Activated naive CD4-positive, alpha-beta T cell treated with anti-CD3 and anti-CD28 coated beads, Interleukin-2, amount 50 U/mL, for 24 hours (primary cell): ENCODE measurements at regions not wholly inside any gene's neighbourhood (a gene's known extent, or its start where the extent isn't known, plus 50 kb on each side); places are given as distances from the start of the nearest gene placed in this dataset.
"Not testable (repeated sequence)": the region's sequence is repeated elsewhere in the genome, so short reads cannot be mapped to it uniquely, and the experiment has no call there.

ENCODE experiments used
- H3K27ac Mint-ChIP-seq: one replicate; pipeline ENCODE4 v1.8.0; 2021; ENCODE audit warnings: mild to moderate bottlenecking, mixed read lengths
- H3K27me3 Mint-ChIP-seq: one replicate; pipeline ENCODE4 v1.8.0; 2021; ENCODE audit warnings: mixed read lengths
- H3K36me3 Mint-ChIP-seq: one replicate; pipeline ENCODE4 v1.8.0; 2021; ENCODE audit warnings: mixed read lengths
- H3K4me1 Mint-ChIP-seq: one replicate; pipeline ENCODE4 v1.8.0; 2021; ENCODE audit warnings: mixed read lengths
- H3K4me3 Mint-ChIP-seq: one replicate; pipeline ENCODE4 v1.8.0; 2021; ENCODE audit warnings: mild to moderate bottlenecking, mixed read lengths
- H3K9me3 Mint-ChIP-seq: one replicate; pipeline ENCODE4 v1.8.0; 2021; ENCODE audit warnings: mixed read lengths

DNA sequence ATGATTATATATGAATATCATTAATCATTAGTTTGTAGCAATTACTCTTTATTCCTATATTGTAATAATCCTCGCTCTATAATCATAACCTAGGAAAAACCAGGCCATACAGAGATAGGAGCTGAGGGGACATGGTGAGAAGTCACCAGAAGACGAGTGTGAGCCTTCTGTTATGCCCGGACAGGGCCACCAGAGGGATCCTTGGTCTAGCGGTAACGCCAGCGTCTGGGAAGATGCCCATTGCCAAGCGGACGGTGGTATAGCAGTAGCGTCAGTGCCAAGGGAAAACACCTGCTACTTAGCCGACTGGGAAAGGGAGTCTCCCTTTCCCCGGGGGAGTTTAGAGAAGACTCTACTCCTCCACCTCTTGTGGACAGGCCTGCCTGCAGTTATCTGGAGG, 1347.6 kb downstream of the GATA3 start:
- not testable (repeated sequence) for H3K27me3 Mint-ChIP-seq, H3K4me3 Mint-ChIP-seq, H3K9me3 Mint-ChIP-seq, H3K4me1 Mint-ChIP-seq, H3K36me3 Mint-ChIP-seq, H3K27ac Mint-ChIP-seq

DNA sequence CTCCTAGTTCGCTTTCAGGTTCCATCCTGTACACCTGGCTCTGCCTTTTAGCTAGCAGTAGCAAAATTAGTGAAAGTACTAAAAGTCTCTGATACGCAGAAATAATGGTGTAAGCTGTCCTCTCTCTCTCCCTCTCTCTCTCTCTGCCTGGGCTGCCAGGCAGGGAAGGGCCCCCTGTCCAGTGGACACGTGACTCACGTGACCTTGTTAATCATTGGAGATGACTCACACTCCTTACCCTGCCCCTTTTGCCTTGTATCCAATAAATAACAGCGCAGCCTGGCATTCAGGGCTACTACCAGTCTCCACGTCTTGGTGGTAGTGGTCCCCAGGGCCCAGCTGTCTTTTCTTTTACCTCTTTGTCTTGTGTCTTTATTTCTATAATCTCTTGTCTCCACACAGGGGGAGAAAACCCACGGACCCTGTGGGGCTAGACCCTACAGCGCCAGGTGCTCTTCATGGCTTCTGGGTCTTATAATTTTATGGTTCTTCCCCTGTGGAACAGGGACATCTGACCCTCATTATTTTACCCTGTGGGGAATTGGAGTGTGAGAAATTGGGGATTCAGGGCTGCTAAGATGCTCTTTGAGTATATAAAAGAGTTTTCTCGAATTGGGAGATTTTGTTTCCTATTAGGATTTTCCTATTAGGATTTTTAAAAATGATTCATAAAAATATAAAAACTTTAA, 1348.2 kb downstream of the GATA3 start:
- not testable (repeated sequence) for H3K4me3 Mint-ChIP-seq, H3K36me3 Mint-ChIP-seq, H3K27me3 Mint-ChIP-seq, H3K4me1 Mint-ChIP-seq, H3K9me3 Mint-ChIP-seq, H3K27ac Mint-ChIP-seq

DNA sequence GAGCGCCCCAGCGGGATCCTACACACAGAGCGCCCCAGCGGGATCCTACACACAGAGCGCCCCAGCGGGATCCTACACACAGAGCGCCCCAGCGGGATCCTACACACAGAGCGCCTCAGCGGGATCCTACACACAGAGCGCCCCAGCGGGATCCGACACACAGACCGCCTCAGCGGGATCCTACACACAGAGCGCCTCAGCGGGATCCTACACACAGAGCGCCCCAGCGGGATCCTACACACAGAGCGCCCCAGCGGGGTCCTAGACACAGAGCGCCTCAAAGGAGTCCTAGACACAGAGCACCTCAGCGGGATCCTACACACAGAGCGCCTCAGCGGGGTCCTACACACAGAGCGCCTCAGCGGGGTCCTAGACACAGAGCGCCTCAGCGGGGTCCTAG, 1352.7 kb downstream of the GATA3 start:
- not testable (repeated sequence) for H3K27me3 Mint-ChIP-seq, H3K4me1 Mint-ChIP-seq, H3K27ac Mint-ChIP-seq, H3K36me3 Mint-ChIP-seq, H3K4me3 Mint-ChIP-seq
- peaks cover 12% of the 10 kb centered on the region for H3K9me3 Mint-ChIP-seq

DNA sequence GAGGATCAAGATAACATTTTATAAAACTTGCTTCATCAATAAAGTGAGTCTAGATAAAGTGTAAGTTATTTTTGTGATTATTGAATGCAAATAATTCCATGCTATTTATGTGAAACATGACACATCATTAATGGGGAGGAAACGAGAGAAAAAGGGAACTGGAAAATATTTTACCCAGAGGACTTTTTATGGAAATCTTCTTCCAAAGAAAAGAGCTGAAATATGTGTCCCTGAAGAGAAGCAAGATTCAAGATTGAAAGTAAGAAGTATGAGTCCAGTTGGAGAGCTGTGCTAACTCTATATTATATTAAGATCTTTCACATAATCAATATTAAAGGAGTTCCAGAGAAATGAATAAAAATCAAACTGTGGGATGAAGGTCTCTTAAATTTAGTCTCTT, 1361.8 kb downstream of the GATA3 start:
- Mint-ChIP-seq H3K9me3 (peaks cover 6% of the 10 kb centered on the region), H3K4me3 (no peak overlapping the region), H3K4me1 (no peaks in the 10 kb centered on the region), H3K27ac (no peak overlapping the region), H3K27me3 (peaks cover 4% of the 10 kb centered on the region), H3K36me3 (no peaks in the 10 kb centered on the region)

DNA sequence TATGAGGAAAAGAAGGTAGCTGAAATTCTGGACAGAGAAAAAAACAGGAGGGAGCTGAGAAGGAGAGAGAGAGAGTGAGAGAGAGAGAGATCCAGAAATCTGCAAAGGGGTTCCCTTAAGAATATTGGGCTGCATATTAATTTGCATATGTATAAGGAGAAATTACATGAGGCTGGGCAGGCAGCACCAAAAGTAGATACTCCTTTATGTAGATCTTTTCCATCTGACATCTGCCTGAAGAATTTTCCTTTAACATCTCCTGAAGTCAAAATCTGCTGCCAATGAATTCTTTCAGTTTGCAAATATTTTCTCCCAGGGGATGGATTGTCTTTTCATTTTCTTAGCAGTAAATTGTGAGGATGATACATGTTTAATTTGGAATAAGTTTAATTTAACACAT, 1365.3 kb downstream of the GATA3 start:
- no peaks in the 10 kb centered on the region for H3K4me1 Mint-ChIP-seq
- no peaks in the 10 kb centered on the region for H3K36me3 Mint-ChIP-seq
- H3K27me3 Mint-ChIP-seq = peaks cover 6% of the 10 kb centered on the region
- H3K4me3 Mint-ChIP-seq = no peak overlapping the region
- no peak overlapping the region for H3K27ac Mint-ChIP-seq
- peaks cover 11% of the 10 kb centered on the region for H3K9me3 Mint-ChIP-seq

DNA sequence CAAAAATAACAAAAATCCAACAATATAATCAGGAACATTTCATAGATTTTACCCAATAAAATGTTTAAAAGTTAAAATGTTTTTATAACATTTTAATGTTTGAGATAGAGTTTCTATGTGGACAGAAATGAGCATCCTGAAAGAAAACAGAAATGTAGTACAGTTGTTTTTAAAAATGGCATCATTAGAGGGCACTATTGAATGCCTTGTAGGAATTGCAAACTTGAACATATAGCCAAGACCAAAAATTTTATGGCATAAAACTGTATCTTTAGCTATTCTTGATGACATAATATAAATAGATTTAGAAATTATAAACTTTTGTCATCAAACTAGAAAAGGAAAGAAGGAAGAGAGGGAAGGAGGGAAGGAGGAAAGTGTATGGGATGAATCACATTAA, 1372.7 kb downstream of the GATA3 start:
- Mint-ChIP-seq H3K4me3 (no peak overlapping the region), H3K27me3 (peaks cover 1% of the 10 kb centered on the region), H3K36me3 (no peaks in the 10 kb centered on the region), H3K9me3 (peaks cover 16% of the 10 kb centered on the region), H3K27ac (no peak overlapping the region), H3K4me1 (no peaks in the 10 kb centered on the region)

DNA sequence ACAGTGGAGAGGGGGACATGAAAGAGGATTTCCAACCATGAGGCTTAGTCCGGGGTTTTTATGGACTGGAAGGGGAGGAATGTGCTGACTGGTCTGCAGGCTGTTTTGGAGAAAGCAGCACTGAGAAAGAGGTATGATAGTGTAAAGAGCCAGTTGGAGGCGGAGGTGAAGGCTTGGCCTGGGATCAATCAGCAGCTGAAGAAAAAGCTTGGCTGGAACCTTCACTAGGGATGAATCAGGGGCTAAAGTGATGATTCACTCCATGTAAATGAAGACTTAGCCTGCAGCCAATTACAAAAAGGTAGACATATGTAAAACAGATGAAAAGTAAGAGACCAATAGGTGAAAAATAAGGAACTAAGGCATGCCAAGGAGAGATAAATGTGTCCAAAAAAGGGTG, 1382.6 kb downstream of the GATA3 start:
- Mint-ChIP-seq H3K27me3 (no peaks in the 10 kb centered on the region), H3K4me1 (no peaks in the 10 kb centered on the region), H3K4me3 (no peak overlapping the region), H3K9me3 (no peaks in the 10 kb centered on the region), H3K27ac (no peak overlapping the region), H3K36me3 (no peaks in the 10 kb centered on the region)

DNA sequence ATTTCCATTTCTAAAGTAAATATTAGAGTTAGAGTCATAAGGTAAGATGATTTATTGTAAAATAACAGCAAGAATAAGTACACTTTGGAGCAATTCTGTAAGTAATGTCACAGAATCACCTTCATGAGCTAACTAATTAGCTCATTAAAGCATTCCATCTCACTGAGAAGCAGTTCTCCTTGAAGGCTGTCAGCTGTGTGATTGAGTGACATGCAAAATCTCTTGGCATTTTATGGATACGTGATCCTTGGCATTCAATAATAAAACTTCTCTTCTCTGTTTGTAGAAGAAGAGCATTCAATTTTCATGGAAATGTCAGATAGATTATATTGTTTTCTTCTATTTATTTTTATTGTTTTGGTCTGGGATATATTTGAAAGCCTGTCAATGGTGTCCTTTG, 1389.3 kb downstream of the GATA3 start:
- H3K27me3 Mint-ChIP-seq = peaks cover 6% of the 10 kb centered on the region
- no peaks in the 10 kb centered on the region for H3K36me3 Mint-ChIP-seq
- H3K4me3 Mint-ChIP-seq = no peak overlapping the region
- H3K27ac Mint-ChIP-seq = no peak overlapping the region
- peaks cover 1% of the 10 kb centered on the region for H3K9me3 Mint-ChIP-seq
- H3K4me1 Mint-ChIP-seq = no peaks in the 10 kb centered on the region

DNA sequence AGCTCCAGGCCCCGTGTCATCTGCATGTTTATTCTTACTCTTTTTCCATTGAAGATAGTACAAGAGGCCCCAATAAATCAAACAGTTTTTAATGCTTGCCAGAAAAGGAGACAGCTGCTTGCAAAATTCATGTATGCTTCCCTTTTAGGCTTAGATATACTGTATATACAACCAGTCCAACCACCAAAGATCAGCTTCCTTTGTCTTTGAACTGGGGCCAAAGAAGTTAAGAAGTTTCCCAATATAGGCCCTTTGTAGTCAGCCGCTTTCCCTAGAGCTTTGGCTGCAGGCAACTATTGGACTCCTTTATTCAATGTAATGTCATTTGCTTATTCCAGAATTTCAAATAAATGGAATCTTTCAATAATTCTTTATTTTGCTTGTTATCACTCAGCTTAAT, 1395.0 kb downstream of the GATA3 start:
- no peak overlapping the region for H3K4me3 Mint-ChIP-seq
- H3K36me3 Mint-ChIP-seq = peaks cover 3% of the 10 kb centered on the region
- H3K9me3 Mint-ChIP-seq = peaks cover 10% of the 10 kb centered on the region
- H3K27me3 Mint-ChIP-seq = peaks cover 17% of the 10 kb centered on the region
- no peaks in the 10 kb centered on the region for H3K4me1 Mint-ChIP-seq
- no peak overlapping the region for H3K27ac Mint-ChIP-seq

DNA sequence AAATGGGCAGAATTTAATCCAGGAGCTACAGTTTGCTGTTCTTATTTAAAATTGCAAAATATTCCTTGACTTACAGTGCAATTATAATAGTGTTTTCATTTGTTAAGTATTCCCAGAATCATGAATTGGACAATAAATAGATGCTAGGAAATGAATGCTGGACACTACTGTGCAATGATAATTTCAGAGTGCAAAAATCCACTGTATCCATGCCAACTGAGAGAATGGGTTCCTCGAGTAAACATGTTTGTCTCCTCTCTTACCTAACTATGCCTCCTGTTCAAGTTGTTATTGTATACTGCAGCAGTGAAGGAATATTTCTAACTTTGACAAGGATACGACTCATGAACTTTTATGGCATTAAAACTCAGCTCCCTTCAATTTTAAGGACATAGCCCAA, 1396.3 kb downstream of the GATA3 start:
- Mint-ChIP-seq H3K27ac (no peak overlapping the region), H3K27me3 (peaks cover 17% of the 10 kb centered on the region), H3K4me3 (no peak overlapping the region), H3K9me3 (peaks cover 10% of the 10 kb centered on the region), H3K36me3 (peaks cover 3% of the 10 kb centered on the region), H3K4me1 (no peaks in the 10 kb centered on the region)

DNA sequence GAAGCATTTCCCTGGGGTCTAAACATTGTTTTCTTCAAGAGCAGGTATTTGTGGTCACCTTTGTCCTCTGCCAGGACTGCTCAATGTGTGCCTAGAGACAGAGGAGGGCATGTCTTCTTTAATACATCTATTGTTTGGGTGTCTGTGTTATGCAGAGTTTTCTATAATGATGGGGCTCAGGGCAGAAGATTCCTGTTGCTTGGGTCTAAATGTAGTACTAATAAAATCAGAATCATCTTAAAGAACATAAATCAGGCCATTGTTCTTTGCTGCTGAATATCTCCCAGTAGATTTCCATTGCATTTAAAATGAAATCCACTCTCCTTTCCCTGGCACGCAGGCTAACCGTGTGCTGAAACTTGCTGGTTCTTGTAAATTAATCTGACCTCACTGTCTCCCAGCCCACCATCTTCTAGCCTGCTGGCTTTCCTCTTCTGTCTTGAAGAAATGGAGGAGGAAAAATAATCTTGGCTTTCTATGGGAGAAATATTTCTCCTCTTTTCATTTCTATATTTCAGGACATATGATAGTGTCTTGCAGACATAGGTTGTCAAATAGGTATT, 1396.8 kb downstream of the GATA3 start:
- Mint-ChIP-seq H3K4me3 (no peak overlapping the region), H3K4me1 (no peaks in the 10 kb centered on the region), H3K36me3 (peaks cover 3% of the 10 kb centered on the region), H3K27me3 (peaks cover 17% of the 10 kb centered on the region), H3K27ac (no peak overlapping the region), H3K9me3 (peaks cover 10% of the 10 kb centered on the region)

DNA sequence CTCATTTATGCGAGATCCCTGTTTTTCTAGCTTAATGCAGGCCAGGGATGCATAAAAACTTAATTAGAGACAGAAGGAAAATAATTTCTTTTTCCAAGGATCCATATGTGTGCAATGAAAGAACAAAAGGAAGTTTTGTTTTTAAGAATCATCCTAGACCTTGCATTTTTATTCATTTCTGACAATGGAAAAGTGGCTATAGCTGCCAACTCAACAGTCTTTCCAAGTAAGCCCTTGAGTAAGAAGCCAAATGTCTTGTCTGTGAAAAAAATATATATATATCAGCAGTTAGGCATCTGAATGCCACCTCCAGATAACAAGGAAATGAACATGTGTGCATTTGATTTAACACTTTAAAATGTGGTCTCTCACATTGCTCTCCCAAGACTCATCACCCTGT, 1397.6 kb downstream of the GATA3 start:
- peaks cover 3% of the 10 kb centered on the region for H3K36me3 Mint-ChIP-seq

DNA sequence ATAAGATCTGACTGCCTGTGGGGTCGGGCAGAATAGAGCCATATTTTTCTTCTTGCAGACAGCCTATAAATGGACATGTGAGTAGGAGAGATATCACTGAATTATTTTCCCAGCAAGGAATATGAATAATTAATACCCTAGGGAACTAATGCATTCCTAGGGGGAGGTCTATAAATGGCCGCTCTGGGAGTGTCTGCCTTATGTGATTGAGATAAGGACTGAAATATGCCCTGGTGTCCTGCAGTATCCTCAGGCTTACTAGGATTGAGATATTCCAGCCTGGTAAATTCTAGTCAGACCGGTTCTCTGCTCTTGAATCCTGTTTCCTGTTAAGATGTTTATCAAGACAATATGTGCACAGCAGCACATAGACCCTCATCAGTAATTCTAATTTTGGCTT, 1399.4 kb downstream of the GATA3 start:
- H3K36me3 Mint-ChIP-seq, H3K4me1 Mint-ChIP-seq, H3K27ac Mint-ChIP-seq, H3K9me3 Mint-ChIP-seq, H3K4me3 Mint-ChIP-seq: not testable (repeated sequence)
- peaks cover 10% of the 10 kb centered on the region for H3K27me3 Mint-ChIP-seq

More for the DNA sequence above, 1397.6 kb downstream of the GATA3 start:
- no peak overlapping the region for H3K27ac Mint-ChIP-seq
- no peak overlapping the region for H3K4me3 Mint-ChIP-seq
- H3K9me3 Mint-ChIP-seq = peaks cover 10% of the 10 kb centered on the region
- no peaks in the 10 kb centered on the region for H3K4me1 Mint-ChIP-seq
- peaks cover 17% of the 10 kb centered on the region for H3K27me3 Mint-ChIP-seq

DNA sequence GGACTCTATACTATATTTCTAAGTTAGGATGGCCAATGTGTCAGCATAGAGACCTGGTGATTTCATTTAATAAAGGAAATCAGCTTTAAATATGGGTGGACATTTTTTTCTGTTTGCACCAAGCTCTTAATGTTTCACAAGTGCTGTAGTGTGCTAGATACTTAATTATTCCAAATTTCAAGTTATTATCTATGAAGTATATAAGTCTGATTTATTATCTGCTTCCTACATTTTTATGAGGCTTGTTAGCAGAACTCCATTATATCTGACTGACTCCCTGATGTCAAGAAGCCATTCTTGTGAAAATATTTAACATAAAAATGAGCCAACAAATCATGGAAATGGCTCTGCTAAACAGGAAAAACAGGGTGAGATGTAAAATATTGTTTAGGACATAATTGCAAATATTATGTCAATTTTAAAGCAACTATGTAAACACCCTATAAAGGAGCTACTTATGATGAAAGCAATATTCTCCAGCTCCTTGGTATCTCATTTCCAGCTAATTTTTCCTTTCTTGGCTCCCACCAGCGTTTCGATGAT, 1415.2 kb downstream of the GATA3 start:
- peaks cover 1% of the 10 kb centered on the region for H3K27me3 Mint-ChIP-seq
- H3K27ac Mint-ChIP-seq = no peak overlapping the region
- no peaks in the 10 kb centered on the region for H3K4me1 Mint-ChIP-seq
- H3K9me3 Mint-ChIP-seq = no peaks in the 10 kb centered on the region
- H3K36me3 Mint-ChIP-seq = no peaks in the 10 kb centered on the region
- H3K4me3 Mint-ChIP-seq = no peak overlapping the region

DNA sequence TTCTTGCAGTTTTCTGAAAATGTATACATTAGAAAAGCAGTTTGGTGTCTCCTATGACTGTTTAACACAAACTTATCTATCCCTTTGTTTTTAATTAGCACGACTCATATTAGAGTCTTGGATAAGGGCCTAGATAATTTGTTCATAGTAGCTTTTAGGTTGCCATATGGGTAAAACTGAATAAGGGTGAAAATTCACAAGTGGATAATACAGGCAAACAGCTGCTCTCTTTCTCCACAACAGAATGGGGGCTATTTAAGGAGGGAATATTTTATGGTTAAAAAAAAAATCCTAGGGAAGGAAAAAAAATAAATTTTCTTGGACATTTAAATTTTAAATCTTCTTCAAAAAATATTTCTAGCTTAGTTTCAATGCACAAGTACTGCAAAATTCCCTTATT, 1416.1 kb downstream of the GATA3 start:
- H3K9me3 Mint-ChIP-seq = no peaks in the 10 kb centered on the region
- no peaks in the 10 kb centered on the region for H3K4me1 Mint-ChIP-seq
- no peak overlapping the region for H3K27ac Mint-ChIP-seq
- no peak overlapping the region for H3K4me3 Mint-ChIP-seq
- H3K27me3 Mint-ChIP-seq = peaks cover 1% of the 10 kb centered on the region
- no peaks in the 10 kb centered on the region for H3K36me3 Mint-ChIP-seq

DNA sequence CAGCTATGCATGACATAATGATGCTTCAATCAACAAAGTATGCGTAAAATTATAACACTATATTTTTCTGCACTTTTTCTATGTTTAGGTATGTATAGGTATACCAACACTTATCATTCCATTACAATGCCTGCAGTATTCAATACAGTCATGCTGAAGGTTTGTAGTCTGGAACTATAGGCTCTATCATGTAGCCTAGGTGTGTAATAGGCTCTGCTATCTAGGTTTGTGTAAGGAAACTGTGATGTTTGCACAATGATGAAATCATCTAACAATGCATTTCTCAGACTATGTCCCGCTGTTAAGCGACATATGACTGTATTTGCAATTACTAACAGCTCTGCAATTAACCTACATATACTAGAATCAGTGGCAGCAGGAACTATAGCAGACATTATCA, 1447.5 kb downstream of the GATA3 start:
- no peaks in the 10 kb centered on the region for H3K4me1 Mint-ChIP-seq
- no peaks in the 10 kb centered on the region for H3K9me3 Mint-ChIP-seq
- no peak overlapping the region for H3K27ac Mint-ChIP-seq
- H3K27me3 Mint-ChIP-seq = peaks cover 5% of the 10 kb centered on the region
- no peak overlapping the region for H3K4me3 Mint-ChIP-seq
- H3K36me3 Mint-ChIP-seq = no peaks in the 10 kb centered on the region

DNA sequence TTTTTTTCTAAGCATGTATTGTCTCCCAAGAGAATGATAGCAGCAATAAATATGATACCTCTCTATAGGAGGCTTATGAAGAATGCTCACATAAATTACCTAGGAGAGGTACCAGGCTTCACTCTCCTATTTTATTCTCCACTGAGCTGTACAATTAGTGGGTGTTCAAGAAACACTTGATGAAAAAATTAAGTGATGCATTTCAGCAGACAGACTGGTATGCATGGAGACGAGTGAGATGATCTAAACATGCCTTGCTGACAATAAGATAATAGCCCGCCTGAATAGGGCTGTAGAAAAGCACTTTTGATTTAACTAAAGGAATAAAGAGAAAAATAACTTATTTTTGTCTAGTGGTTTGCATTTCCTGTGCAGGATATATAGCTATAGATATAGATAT, 1449.7 kb downstream of the GATA3 start:
- Mint-ChIP-seq H3K9me3 (no peaks in the 10 kb centered on the region), H3K27ac (no peak overlapping the region), H3K36me3 (no peaks in the 10 kb centered on the region), H3K27me3 (peaks cover 5% of the 10 kb centered on the region), H3K4me1 (no peaks in the 10 kb centered on the region), H3K4me3 (no peak overlapping the region)
